ENCODE measurements at regions not wholly inside any gene's neighbourhood (a gene's known extent, or its start where the extent isn't known, plus 50 kb on each side); places are given as distances from the start of the nearest gene placed in this dataset.

DNA sequence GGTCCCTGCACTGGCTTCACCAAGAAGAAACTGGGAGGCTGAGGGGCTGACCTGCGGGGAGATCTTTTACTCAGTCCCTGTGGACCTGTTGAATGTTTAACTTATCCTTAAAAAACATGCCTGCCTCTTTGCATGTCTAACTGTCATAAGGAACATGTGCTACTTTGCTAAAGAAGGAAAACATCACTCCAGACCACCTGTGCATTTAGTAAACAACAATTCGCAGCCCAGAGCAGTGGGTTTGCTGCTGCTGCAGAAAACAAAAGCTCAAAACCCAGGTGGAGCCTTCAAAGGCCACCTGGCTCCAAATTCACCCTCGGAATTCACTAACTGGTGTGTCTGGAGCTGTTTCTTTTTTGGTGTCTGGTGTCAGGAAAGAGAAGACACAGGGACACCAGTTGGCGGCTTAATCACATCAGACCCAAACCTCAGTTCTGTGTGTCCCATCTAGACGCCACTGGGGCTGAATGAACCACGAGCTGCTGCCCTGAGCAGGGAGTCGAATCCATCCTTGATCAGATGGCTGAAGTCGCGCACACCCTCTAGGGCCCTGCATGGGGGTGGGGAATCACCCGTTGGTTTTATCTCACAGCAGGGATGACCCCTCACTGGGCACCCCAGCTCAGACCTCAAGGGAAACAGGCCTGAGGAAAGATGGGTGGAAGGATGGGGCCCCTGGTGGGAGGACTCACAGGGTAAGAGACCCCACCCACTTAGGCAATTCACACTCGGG lies 344.3 kb downstream of the PREX1 start:
- no peak overlapping the region for H3K4me3 ChIP-seq (ENCODE audit: low read depth, low read length)
- TF ChIP-seq, protein P1, sequence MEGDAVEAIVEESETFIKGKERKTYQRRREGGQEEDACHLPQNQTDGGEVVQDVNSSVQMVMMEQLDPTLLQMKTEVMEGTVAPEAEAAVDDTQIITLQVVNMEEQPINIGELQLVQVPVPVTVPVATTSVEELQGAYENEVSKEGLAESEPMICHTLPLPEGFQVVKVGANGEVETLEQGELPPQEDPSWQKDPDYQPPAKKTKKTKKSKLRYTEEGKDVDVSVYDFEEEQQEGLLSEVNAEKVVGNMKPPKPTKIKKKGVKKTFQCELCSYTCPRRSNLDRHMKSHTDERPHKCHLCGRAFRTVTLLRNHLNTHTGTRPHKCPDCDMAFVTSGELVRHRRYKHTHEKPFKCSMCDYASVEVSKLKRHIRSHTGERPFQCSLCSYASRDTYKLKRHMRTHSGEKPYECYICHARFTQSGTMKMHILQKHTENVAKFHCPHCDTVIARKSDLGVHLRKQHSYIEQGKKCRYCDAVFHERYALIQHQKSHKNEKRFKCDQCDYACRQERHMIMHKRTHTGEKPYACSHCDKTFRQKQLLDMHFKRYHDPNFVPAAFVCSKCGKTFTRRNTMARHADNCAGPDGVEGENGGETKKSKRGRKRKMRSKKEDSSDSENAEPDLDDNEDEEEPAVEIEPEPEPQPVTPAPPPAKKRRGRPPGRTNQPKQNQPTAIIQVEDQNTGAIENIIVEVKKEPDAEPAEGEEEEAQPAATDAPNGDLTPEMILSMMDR (IDR thresholded peaks at IDR 0.05; ENCODE audit: low read depth, low read length), result no peak
- in situ Hi-C loops (cut with HindIII; ENCODE audit: low sequenced_read_pairs), result no loop called here
- no peak for DNase-seq (ENCODE audit: low read depth, low spot score)

DNA sequence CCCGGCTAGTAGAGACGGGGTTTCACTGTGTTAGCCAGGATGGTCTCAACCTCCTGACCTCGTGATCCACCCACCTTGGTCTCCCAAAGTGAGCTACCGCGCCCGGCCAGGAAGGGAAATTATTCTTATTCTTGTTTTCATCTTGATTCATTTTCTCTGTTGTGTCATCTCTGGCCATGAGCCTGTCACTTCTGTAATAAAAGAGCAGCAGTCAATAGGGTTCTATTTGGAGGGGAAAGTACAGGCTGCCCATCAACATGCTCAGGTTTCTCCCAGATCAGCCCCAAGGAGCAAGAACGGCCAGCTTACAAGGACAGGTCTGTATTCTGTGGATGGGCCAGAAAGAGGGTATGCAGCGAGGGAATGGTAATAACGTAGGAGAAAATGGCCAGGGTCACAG lies 345.0 kb downstream of the PREX1 start:
- DNase-seq (ENCODE audit: low read depth, low spot score), result no peak
- in situ Hi-C loops (cut with HindIII; ENCODE audit: low sequenced_read_pairs), result no loop called here
- TF ChIP-seq, protein P1 (IDR thresholded peaks at IDR 0.05; ENCODE audit: low read depth, low read length), result no peak
- no peak overlapping the region for H3K4me3 ChIP-seq (ENCODE audit: low read depth, low read length)

DNA sequence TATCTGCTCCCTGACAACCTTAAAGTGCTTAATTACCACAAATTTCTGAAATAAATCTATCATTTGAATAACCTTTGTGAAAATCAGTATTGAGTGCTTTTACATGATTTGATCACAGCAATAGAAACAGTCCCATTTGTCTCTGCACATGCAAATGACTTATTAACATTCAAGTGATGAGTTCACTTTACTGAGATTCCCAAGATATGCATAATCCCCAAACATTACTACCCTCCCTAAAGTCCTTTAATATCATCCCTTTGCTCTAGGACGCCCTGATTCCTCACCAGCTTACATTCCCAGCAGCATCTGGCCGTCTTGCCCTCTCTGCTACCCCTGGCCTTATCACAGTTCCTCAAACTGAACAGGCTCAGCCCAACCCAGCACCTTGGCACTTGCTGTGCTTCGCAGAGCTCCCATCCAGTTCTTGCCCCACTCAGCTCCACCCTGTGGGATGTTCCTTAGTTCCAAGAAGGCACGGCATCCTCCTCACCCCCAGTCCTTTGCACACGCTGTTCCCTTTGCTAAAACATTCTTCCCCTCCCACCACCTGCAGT lies 347.5 kb downstream of the PREX1 start:
- H3K4me3 ChIP-seq (ENCODE audit: low read depth, low read length), result no peak overlapping the region
- DNase-seq (ENCODE audit: low read depth, low spot score), result no peak
- in situ Hi-C loops (cut with HindIII; ENCODE audit: low sequenced_read_pairs), result no loop called here
- TF ChIP-seq, protein P1 (IDR thresholded peaks at IDR 0.05; ENCODE audit: low read depth, low read length), result no peak

DNA sequence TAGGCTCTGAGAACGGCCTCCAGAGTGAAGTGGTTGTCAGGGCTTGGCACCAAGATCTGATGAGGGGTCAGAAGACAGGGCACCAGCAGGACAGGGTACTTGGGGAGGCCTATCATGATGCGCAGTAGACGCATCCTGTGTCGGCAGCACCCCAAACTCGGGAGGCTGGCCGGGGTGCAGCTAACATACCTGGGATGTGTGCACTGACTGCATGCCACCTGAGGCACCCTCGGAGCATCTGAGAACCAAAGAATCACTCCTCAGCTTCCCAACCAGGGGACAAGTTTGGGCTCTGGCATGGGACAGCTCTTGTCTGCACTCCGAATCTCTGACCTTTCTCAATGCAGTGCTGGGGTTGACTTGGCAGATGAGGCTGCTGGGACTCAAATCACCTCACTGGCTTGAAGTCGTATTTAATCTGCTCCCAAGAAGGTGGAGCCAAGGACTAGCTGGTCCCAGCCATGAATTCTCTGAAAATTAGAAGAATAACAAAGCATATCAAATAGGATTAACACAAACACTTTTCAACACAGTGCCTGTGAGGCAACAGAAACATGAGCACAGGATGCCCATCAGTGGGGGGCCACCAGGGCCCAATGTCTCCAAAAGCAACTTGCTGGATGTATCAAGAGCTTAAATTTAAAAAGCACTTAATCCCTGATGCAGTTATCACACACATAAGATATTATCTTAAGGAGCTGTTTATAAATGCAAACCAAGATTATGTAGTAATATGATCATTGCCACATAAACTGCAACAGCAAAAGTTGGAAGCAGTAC lies 348.8 kb downstream of the PREX1 start:
- TF ChIP-seq, protein P1 (IDR thresholded peaks at IDR 0.05; ENCODE audit: low read depth, low read length), result no peak
- in situ Hi-C loops (cut with HindIII; ENCODE audit: low sequenced_read_pairs), result no loop called here
- H3K4me3 ChIP-seq (ENCODE audit: low read depth, low read length), result no peak overlapping the region
- no peak for DNase-seq (ENCODE audit: low read depth, low spot score)

DNA sequence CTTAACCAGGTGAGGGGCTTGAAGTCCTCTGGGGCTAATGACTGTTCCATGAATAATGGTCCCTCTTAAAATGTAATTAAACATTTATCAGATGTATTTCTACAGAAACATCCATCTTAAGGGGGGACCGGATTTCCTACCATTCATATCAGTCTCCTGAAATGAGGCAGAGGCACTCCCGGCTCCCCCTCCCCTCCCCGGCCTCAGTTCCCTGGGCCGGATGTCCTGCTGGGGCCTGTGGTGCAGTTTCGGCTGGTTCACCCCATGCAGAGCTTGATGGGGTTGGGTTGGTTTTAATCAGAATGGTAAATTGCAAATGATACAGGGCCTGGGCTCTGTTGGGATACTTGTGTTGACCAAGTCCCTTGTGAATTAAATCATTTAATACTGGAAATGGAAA lies 349.4 kb downstream of the PREX1 start:
- no peak for DNase-seq (ENCODE audit: low read depth, low spot score)
- in situ Hi-C loops (cut with HindIII; ENCODE audit: low sequenced_read_pairs), result no loop called here
- H3K4me3 ChIP-seq (ENCODE audit: low read depth, low read length), result no peak overlapping the region
- TF ChIP-seq, protein P1 (IDR thresholded peaks at IDR 0.05; ENCODE audit: low read depth, low read length), result no peak

DNA sequence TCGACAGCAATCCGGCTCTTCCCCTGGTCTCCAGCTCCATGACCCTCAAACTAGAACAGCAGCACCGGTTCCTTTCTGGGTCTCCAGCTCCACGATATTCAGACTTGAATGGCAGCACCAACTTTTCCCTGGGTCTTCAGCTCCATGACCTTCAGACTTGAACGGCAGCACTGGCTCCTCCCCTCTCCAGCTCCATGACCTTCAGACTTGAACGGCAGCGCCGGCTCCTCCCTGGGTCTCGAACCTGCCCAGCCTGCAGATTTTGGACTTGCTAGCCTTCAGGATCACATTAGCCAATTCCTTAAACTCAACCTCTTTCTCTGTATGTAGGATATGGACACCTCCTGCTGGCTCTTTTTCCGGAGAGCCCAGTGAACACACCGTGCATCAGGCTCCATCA lies 350.9 kb downstream of the PREX1 start:
- no peak overlapping the region for H3K4me3 ChIP-seq (ENCODE audit: low read depth, low read length)
- no peak for DNase-seq (ENCODE audit: low read depth, low spot score)
- in situ Hi-C loops (cut with HindIII; ENCODE audit: low sequenced_read_pairs), result no loop called here
- TF ChIP-seq, protein P1 (IDR thresholded peaks at IDR 0.05; ENCODE audit: low read depth, low read length), result no peak
